A204.1 (cell line): ENCODE measurements at regions not wholly inside any gene's neighbourhood (a gene's known extent, or its start where the extent isn't known, plus 50 kb on each side); places are given as distances from the start of the nearest gene placed in this dataset.
"Not testable (repeated sequence)": the region's sequence is repeated elsewhere in the genome, so short reads cannot be mapped to it uniquely, and the experiment has no call there.

Experiments used
- FAIRE-seq: peaks from 2 replicates; lab custom pipeline; 2012; peaks lifted over from hg19 to GRCh38; lab: Jason Lieb, UNC

GRCh38 chr18:14189858-14190257, 57.6 kb upstream of the ZNF519 start:
- no peak for FAIRE-seq

GRCh38 chr18:14188751-14189406, 56.6 kb upstream of the ZNF519 start:
- FAIRE-seq: not testable (repeated sequence)
